Hindlimb muscle (tissue), 1 donor: ENCODE measurements at regions not wholly inside any gene's neighbourhood (a gene's known extent, or its start where the extent isn't known, plus 50 kb on each side); places are given as distances from the start of the nearest gene placed in this dataset.
A peak's percentile ranks its signal among the peaks of the same experiment; 100 is the strongest.
"Not testable (repeated sequence)": the region's sequence is repeated elsewhere in the genome, so short reads cannot be mapped to it uniquely, and the experiment has no call there.

ENCODE experiments used
- DNase-seq: peaks from one replicate; pipeline ENCODE4 v3.0.0-alpha.2; 2013

DNA sequence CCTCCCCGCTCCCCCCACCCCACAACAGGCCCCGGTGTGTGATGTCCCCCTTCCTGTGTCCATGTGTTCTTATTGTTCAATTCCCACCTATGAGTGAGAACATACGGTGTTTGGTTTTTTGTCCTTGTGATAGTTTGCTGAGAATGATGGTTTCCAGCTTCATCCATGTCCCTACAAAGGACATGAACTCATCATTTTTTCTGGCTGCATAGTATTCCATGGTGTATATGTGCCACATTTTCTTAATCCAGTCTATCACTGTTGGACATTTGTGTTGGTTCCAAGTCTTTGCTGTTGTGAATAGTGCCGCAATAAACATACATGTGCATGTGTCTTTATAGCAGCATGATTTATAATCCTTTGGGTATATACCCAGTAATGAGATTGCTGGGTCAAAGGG is 104.3 kb downstream of the MTPN start:
- DNase-seq, result not testable (repeated sequence)

DNA sequence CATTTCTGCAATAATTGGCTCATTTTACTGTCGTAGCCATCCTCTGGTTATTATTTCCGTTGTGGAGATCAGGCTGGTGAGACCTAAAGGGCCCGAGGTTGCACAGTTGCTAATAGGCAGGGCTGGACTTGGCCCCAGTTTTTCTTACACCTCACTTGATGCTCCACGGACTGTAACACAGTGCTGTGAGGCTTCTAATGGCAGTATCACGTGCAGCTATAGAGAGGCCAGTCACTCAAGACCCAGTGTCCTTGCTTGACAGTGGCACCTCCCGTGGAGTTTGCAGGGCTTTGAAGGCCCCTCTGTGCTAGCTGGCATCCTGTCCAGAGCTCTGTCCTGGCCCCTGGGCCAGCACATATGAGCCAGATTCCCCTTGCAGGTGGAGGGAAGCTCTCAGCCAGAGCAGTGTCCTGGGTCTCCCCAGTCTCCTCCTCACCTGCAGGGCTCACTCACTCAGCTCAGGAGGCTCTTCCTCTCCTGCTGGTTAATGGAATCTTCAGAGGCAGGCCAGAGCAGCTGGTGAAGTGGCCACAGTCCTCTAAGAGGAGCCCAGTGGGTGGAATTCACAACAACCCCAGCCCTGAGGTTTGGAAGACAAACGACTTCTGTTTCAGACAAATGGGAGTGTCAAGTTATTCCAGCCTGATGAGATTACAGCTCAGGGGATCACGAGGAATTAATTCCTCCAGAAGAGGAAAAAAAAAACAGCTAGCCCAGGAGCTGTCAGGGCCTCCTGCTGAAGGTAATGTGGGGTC is 114.2 kb upstream of the FAM180A start:
- no peak for DNase-seq

DNA sequence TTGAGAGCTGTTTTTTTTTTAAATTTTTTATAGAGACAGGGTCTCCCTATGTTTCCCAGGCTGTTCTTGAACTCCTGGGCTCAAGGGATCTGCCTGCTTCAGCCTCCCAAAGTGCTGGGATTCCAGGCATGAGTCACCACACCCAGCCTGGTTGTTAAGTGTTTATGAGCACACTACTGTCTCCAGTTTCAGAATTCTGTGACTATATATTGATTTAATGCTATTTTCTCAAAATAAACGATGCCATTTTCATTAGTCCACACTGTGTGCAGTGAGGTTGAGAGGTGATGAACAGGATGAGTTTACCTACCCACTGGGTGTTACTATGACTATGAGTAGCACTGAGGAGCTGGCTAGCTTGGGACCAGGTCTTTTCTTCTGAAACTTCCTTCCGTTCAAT is 110.9 kb upstream of the FAM180A start:
- no peak for DNase-seq

DNA sequence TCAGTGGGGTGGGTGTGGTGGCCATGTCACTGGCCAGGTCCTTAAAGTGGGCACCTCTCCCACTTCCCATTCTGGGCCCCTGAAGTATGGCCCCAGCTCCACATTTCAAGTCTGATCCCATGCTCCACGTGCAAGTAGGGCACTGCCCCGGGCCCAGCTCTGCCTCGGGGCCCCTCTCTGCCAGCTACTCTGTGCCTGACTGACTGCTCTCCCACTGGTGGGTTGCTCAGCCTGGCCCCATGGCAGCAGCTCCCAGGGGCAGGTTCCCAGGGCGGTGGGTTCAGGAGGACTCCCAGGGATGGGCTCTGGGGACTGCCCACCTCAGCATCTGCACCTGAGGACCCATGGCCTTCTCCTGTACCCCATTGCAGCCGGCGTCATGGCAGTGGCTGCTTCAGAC is 110.2 kb upstream of the FAM180A start:
- DNase-seq, result no peak

DNA sequence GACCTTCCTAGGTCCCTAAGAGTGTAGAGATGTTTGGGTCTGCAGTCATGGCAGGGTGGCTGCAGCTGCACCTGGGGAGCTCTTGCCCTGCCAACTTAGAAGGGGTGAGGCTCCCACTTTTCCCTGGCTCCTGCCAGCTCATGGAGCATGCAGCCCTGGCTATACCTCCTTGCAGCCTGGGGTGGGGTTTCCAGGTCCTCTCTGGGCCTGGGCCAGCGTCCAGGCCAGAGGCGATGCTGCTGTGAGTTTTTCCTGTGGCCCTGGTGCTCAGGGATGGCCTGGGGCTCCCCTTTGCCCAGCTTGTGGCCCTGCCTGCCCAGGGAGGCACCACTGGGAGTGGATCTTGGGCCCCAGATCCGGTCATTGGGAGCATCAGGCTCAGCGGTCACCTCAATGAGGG is 109.8 kb upstream of the FAM180A start:
- DNase-seq, result no peak

DNA sequence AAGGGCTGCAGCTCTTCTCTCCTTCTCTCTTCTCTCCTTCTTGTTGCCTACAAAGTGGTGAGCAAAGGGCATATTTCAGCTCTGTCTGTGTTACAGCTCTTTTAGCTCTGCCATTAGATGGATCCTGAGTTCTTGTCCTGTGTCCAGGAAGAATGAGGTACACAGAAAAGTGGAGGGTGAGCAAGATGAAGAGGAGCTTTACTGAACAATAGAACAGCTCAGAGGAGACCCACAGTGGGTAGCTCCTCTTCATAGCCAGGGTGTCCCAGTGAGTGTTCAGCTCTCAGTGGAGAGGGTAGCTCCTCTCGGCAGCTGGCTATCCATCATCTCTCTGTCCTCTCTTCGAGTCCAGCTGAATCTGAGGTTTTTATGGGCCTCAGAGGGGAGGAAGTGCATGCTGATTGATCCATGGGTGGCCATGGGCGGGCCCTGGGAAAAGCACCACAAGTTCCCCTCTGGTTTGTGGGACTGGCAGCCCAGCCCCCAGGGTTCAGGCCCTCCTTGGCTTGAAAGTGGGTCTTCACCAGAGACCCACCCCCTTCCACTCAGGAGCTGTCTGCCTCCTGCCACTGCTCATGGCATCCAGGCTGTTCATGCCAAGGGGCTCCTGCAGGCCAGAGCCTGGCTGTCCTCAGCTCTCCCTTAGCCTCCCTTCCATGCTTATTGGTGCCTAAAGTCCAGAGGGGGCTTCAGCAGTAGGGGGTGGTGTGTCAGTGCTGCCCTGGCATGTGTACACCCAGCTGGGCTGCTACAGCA is 109.1 kb upstream of the FAM180A start:
- no peak for DNase-seq

DNA sequence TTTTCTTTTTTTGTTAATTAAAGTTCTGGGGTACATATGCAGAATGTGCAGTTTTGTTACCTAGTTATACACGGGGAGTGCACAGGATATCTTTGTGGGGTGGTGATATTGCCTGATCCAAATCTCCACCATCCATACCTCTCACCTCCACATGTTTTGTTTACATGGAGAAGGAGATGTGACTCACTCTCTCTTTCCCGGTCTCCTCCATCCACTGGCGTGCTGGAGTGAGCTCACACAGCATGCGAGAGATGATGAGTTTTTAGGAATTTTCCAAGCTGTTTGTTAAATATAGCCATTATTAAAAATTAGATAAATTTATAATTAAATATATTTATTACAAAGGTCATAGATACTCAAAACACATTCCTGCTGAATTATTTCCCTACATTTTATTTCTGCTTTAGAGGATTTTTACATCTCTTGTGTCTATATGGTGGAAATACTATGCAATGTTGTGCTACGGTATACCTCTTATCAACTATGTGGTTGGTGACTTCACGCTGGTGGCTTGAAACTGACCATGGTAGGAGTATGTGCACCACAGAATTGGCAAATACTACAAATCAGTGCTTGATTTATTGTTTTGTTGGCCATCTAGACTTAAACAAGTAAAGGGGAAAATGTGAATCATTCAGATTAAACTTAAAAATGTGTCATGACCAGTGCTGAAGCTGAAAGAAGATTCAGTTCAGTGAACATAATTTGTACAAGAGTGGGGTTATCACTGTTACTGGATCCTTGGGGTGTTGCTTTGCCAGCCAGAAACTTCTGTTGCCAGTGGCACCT is 107.9 kb upstream of the FAM180A start:
- DNase-seq, result no peak

DNA sequence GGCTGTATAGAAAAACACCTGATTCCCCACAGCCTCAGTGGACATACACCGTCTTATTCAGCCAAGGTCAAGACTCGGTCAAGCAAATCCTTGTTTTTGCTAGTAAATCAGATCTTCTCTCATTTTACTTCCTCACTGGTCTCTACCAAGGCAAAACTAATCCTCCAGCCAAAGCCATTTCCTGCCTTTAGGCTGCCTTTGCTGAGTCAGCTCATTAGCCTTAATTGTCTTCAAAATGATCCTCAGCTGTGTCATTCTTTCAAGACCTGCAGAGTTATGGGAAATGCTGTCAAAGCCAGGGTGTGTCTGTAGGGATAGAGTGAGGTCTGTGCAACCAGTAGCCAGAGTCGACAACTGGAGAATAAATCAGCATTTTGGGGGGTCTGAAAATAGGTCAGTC is 107.2 kb upstream of the FAM180A start:
- peak; percentile 22 for DNase-seq

DNA sequence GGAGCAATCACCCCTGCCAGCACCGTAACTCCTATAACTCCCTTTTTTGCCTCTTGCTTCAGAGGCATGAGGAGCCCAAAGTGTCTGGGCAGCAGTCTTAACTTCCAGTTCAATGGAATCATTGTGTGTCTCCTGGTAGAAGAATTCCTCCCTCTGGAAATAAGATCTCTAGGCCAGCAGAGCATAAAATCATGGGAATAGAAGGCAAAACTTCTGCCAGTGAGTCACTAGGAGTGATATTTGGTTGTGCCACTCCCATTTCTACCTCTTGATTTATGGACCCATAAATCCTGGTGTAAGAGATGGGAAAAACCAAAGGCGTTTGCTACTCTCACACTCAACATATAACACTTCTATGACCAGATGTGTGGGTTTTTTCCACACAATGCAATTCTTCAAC is 104.9 kb upstream of the FAM180A start:
- DNase-seq, result no peak

DNA sequence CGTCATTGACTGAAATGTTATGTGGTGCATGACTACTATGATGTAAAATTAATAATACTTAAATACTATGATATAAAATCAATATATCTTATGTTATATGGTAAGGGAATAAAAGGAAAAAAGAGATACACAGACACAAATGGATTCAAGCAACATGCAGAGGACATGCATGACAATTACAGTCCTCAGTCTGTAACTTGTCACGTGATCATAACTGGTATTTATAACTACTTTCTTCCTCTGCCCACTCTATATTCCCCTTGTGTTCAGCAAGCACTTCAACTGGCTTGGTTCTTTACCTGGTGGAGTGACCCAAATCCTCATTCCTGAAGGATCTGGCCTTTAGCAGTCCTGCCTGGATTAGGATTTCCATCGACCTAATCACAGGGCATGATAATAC is 104.4 kb upstream of the FAM180A start:
- no peak for DNase-seq

DNA sequence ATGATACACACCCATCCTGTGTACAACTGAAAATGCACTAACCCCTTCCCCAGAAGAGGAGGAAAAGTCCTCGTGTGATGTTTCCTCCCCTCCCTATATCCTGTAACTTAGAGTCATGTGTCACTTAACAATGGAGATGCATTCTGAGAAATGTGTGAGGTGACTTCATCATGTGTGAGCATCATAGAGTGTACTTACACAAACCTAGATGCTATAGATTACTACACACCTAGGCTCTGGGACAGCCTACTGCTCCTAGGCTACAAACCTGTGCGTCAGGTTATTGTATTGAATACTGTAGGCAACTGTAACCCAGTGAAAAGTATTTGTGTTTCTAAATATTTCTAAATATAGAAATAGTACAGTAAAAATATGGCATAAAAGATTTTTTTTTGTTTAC is 98.6 kb upstream of the FAM180A start:
- no peak for DNase-seq

DNA sequence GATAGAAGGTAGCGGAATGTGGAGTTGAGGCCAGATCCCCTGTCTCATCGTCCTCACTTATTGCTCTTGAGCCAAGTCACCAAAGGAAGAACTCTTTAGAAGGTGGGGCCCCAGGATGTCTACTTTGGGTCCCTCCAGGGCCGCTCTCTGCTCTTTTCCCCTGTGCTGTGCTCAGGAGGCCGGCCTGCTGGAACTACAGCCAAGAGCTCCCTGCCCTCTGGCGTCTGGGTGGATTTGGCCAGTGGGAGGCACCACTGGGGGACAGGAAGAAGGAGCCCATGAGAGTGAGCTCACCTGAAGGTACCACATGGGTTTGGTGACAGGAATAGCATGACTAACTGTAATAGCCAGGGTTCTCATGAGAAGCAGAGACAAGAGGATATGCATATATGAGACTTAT is 97.7 kb upstream of the FAM180A start:
- DNase-seq, result no peak

DNA sequence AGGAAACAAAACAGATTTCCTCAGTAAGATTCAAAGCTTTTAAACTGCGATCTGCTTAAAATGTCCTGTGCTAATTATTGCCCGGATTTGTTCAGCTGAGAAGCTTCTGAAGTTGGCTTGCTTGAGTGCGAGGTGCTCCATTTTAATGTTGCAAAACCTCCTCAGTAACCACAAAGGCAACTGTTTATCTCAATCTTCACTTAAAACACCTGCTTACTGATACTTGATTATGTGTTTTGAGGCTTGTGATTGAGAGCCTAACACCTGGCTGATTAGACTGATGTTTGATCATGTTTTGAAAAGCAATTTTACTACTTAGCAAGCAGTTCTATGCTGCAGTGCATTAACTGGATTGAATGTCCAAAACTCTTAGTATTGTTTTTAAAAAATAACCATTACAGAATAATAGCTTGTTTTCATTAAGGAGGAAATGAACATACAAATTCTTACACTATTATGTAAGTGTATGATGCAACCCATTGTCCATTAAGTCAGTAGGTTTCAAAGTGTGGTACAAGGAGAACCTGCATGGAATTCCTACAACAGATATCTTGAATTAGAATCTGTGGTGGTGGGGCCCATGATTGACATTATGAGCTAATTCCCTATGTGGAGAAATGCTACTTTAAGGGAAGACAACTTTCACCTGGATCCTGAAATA is 96.9 kb upstream of the FAM180A start:
- DNase-seq, result no peak

DNA sequence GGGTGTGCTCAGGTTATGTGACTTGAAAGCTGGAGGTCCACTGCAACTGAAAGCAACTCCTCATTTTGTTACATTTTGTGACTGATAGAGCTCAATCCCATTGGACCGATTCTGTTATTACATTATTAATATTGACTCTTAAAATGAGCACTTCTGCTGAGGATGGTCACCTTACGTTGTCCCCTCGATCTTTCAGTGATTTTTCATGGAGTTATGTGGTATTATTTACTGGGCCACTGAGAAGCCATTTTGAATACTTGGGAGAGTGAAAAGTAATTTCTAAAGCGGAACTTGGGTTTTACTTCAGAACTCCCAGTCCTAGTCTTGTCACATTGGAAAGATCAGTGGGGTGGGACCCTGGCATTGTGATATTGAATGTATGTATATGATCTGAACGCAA is 96.3 kb upstream of the FAM180A start:
- DNase-seq, result no peak

DNA sequence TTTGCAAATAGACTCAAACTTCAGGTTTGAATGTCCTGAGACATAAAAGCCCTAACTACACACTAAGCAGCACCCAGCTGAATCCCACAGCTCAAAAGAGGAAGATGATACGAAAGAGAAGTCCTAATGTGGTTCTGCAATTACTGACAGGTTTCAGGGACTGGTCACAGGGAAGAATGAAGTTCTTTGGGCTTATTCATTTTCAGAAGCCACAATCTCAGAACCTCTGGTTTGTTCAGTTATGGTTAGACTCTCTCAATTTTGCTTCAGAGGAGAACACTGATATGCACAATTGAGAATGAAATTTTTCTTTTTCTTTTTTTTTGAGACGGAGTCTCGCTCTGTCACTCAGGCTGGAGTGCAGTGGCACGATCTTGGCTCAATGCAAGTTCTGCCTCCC is 94.6 kb upstream of the FAM180A start:
- DNase-seq, result no peak

DNA sequence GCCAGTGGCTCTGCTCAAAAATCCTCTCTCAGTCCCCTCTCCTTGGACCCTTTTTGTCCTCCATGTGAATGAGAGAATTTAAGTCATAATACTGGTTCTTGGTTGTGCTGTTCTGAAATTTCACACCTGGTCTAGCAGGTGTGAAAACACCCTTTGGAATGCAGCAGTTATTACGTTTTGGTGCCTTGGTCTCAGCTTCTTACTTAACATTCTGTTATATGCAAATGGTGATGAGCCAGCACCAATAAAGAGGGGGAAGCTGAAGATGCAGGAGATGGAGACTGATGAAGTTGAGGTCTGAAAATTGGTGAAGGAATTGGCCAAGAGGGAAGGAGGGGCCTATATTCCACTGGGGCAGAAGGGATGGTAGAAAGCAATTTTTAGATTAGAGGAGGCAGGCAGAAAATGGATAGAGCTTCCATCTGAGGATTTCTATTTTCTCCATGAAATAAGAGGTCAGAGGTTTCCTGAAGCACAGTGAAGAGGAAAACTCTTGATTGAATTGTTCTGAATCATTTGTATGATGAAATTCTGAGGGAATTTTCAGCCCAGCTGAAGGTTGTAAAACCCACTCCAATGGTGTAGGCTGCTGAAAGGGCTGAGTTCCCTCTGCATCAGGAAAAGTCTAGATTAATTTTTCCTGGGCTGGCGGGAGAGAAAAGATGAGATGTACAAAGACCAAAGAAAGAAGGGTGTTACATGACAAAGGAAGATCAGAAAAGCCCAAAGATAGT is 94.0 kb upstream of the FAM180A start:
- DNase-seq, result no peak

DNA sequence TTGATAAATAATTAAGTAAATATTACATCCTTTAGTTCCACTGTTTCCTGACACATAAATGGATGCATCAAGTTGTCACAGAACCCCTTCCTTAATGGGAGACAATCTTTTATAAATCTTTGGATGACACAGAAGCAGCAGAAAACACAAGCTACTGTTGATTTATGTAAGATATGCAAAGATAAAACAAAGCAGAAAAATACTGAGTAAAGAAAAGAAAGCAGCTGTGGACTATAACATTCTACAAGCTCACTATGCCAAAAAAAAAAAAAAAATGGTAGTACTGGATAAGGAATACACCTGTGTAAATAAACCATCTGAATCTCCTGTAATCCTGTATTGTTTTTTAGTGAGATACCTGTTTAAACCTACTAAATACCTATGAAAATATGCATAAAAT is 92.0 kb upstream of the FAM180A start:
- no peak for DNase-seq

DNA sequence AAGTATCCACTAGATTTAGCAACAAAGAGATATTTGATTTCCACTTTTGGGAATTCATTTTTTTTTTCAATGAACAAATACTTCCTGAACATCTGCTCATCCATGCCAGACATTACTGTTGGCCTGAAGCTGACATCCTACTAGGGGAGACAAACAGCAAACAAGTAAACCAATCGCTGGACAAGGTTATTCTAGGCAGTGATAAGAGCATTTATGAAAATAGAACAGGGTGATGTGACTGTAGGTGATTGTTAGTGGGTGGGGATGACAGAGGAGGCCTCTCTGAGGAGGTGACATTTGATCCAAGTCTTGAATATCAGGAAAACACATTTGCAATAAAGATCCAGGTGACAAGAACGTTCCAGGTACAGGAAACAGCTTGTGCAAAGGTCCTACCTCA is 89.1 kb upstream of the FAM180A start:
- DNase-seq, result no peak

DNA sequence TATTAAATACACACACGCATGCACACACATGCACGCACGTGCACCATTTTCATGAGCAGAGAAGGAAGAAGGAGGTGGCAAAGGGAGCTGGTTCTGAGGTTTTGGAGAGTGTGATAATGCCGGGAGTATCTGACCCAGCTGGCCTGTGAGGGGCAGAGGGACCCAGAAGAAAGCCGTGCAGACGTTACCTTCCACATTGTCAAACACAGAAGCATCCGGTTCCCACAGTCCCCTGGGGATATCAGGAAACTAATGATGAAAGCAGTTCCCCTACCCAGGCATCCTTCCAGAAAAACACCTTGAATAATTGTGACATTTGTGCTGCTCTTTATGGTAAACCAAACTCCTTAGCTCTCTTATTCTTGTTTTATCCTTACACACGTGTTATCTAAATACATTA is 85.7 kb upstream of the FAM180A start:
- no peak for DNase-seq

DNA sequence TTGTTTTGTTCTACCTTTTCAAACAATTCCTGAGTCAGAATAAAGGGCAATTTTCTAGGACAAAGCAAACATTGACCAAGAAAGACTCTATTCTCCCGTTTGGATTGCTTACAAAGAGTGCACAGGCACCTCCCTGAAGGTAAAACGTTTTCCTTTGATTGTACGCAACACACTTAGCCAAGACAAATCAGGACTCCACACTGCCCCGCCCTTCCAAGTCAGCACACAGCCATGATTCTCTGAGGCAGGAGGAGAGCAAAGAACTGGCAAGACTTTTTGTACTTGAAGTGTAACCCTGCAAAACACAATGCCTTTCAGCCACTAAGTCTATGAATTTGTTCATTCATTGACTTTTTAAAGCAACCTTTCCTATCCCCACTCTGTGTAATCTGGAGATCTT is 85.0 kb upstream of the FAM180A start:
- no peak for DNase-seq

DNA sequence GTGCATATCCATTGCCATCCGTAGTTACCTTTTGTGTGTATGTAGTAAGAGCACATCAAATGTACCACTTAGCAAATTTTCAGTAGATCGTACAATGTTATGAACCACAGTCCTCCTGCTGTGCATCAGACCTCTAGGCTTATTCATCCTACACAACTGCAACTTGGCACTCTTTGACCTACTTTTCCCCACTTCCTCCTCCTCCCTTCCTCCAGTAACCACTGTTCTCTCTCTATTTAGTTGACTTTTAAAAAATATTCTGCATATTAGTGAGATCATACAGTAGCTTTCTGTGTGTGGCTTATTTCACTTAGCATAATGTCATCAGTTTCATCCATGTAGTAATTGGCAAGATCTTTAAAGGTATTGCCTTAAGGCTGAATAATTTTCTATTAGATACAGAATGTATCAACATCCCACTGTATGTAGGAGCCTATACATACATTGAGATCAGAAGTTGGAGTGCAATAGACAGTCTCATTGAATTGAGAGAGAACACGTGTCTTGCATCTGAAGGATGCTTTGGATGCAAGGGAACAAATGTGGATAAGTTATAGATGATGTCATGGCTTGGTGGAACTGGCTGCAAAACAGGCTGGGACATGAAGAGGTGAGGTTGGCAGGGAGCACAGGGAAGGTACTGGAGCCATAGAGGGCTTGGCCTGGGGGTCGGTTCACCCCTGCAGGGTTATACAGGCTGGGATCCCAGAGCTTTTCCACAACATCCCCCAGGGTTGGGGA is 83.0 kb upstream of the FAM180A start:
- DNase-seq, result no peak

DNA sequence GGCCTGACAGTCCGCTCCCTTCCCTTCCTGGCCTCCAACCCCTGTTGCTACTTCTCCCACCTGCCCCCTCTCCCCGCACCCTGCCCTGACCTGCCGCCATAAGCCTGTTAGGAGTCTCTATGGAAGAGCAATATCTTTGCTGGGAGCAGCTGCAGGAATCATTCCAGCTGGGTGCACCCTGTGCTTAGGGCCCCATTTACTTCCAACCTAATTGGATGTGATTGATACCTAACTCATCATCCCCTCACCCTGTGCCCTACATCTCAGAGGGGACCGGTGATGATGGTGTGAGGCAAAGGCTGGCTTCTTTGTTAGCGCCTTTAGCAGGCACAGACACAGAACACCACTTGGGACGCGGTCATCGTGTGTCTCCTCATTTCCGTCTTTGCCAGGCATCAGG is 80.0 kb upstream of the FAM180A start:
- DNase-seq, result no peak
